ENCODE measurements at regions not wholly inside any gene's neighbourhood (a gene's known extent, or its start where the extent isn't known, plus 50 kb on each side); places are given as distances from the start of the nearest gene placed in this dataset.
"Not testable (repeated sequence)": the region's sequence is repeated elsewhere in the genome, so short reads cannot be mapped to it uniquely, and the experiment has no call there.

- not testable (repeated sequence) for H3K27ac ChIP-seq (ENCODE audit: low read depth, low read length, severe bottlenecking); H3K4me1 ChIP-seq (ENCODE audit: control insufficient read depth, insufficient read depth, low read length, poor library complexity, severe bottlenecking); H3K4me3 ChIP-seq (ENCODE audit: extremely low read depth, insufficient read depth, low read length, poor library complexity, severe bottlenecking); H3K36me3 ChIP-seq (ENCODE audit: control insufficient read depth, insufficient read depth, low read length); H3K9me3 ChIP-seq (ENCODE audit: control insufficient read depth, low read length)
- 80 to 87% methylated on average over 8 to 9 of the region's 19 CpGs for WGBS, 2 experiments (ENCODE audit: insufficient coverage in 2 of 2)
These were observed 150.1 kb downstream of the ASMT start for GRCh38 chrX:1764883-1765364.

- Histone ChIP-seq H3K27ac (ENCODE audit: low read depth, low read length, severe bottlenecking) (no peak overlapping the region), H3K36me3 (ENCODE audit: control insufficient read depth, insufficient read depth, low read length) (no peaks in the 10 kb centered on the region), H3K4me1 (ENCODE audit: control insufficient read depth, insufficient read depth, low read length, poor library complexity, severe bottlenecking) (no peaks in the 10 kb centered on the region), H3K4me3 (ENCODE audit: extremely low read depth, insufficient read depth, low read length, poor library complexity, severe bottlenecking) (no peak overlapping the region), H3K9me3 (ENCODE audit: control insufficient read depth, low read length) (no peaks in the 10 kb centered on the region)
- WGBS, 2 experiments (ENCODE audit: insufficient coverage in 2 of 2): 83 to 87% methylated on average over 3 to 4 of the region's 10 CpGs
These were observed 152.2 kb downstream of the ASMT start for GRCh38 chrX:1767026-1767425.

GRCh38 chrX:1778817-1779216 is 164.0 kb downstream of the ASMT start:
- Histone ChIP-seq H3K27ac (ENCODE audit: low read depth, low read length, severe bottlenecking) (no peak overlapping the region), H3K36me3 (ENCODE audit: control insufficient read depth, insufficient read depth, low read length) (no peaks in the 10 kb centered on the region), H3K4me3 (ENCODE audit: extremely low read depth, insufficient read depth, low read length, poor library complexity, severe bottlenecking) (no peak overlapping the region), H3K4me1 (ENCODE audit: control insufficient read depth, insufficient read depth, low read length, poor library complexity, severe bottlenecking) (peaks cover 7% of the 10 kb centered on the region), H3K9me3 (ENCODE audit: control insufficient read depth, low read length) (no peaks in the 10 kb centered on the region)
- WGBS, 2 experiments (ENCODE audit: insufficient coverage in 2 of 2): 82 to 88% methylated on average over 3 of the region's 4 CpGs

DNA sequence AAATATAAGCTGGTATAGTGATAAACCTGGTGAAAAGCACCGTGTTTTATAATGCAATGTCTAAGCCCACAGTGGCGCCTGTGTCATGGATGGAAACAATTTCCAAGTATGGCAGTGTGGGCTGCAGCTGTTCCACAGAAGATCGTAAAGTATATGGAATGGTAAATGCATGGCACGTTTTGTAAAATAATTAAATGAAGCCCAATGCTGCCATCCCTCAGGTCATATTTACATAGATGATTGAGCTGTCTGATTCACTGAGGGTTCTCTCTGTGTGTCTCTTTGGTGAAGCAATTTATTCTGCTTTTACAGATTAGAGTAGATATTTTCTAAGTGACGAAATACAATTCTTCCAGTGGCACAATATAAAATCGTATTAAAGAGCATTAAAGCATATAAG is 164.8 kb downstream of the ASMT start:
- no peaks in the 10 kb centered on the region for H3K36me3 ChIP-seq (ENCODE audit: control insufficient read depth, insufficient read depth, low read length)
- H3K27ac ChIP-seq (ENCODE audit: low read depth, low read length, severe bottlenecking): no peak overlapping the region
- no peak overlapping the region for H3K4me3 ChIP-seq (ENCODE audit: extremely low read depth, insufficient read depth, low read length, poor library complexity, severe bottlenecking)
- no peaks in the 10 kb centered on the region for H3K9me3 ChIP-seq (ENCODE audit: control insufficient read depth, low read length)
- WGBS, 2 experiments (ENCODE audit: insufficient coverage in 2 of 2): 85 to 87% methylated on average over 2 to 5 of the region's 6 CpGs
- H3K4me1 ChIP-seq (ENCODE audit: control insufficient read depth, insufficient read depth, low read length, poor library complexity, severe bottlenecking): peaks cover 7% of the 10 kb centered on the region

GRCh38 chrX:1781766-1782165 is 166.9 kb downstream of the ASMT start:
- Histone ChIP-seq H3K27ac (ENCODE audit: low read depth, low read length, severe bottlenecking) (no peak overlapping the region), H3K9me3 (ENCODE audit: control insufficient read depth, low read length) (peaks cover 5% of the 10 kb centered on the region), H3K4me1 (ENCODE audit: control insufficient read depth, insufficient read depth, low read length, poor library complexity, severe bottlenecking) (peaks cover 7% of the 10 kb centered on the region), H3K4me3 (ENCODE audit: extremely low read depth, insufficient read depth, low read length, poor library complexity, severe bottlenecking) (no peak overlapping the region), H3K36me3 (ENCODE audit: control insufficient read depth, insufficient read depth, low read length) (no peaks in the 10 kb centered on the region)
- 91 to 92% methylated on average over 11 of the region's 11 CpGs for WGBS, 2 experiments (ENCODE audit: insufficient coverage in 2 of 2)

- no peaks in the 10 kb centered on the region for H3K36me3 ChIP-seq (ENCODE audit: control insufficient read depth, insufficient read depth, low read length)
- H3K4me1 ChIP-seq (ENCODE audit: control insufficient read depth, insufficient read depth, low read length, poor library complexity, severe bottlenecking): no peaks in the 10 kb centered on the region
- no peak overlapping the region for H3K4me3 ChIP-seq (ENCODE audit: extremely low read depth, insufficient read depth, low read length, poor library complexity, severe bottlenecking)
- peaks cover 9% of the 10 kb centered on the region for H3K9me3 ChIP-seq (ENCODE audit: control insufficient read depth, low read length)
- H3K27ac ChIP-seq (ENCODE audit: low read depth, low read length, severe bottlenecking): no peak overlapping the region
- 88 to 91% methylated on average over 2 to 3 of the region's 3 CpGs for WGBS, 2 experiments (ENCODE audit: insufficient coverage in 2 of 2)
These were observed 169.9 kb downstream of the ASMT start for GRCh38 chrX:1784773-1785172.

GRCh38 chrX:1788300-1788911 is 173.5 kb downstream of the ASMT start:
- H3K4me1 ChIP-seq (ENCODE audit: control insufficient read depth, insufficient read depth, low read length, poor library complexity, severe bottlenecking): no peaks in the 10 kb centered on the region
- peaks cover 9% of the 10 kb centered on the region for H3K9me3 ChIP-seq (ENCODE audit: control insufficient read depth, low read length)
- no peak overlapping the region for H3K27ac ChIP-seq (ENCODE audit: low read depth, low read length, severe bottlenecking)
- 89 to 98% methylated on average over 4 to 5 of the region's 5 CpGs for WGBS, 2 experiments (ENCODE audit: insufficient coverage in 2 of 2)
- H3K36me3 ChIP-seq (ENCODE audit: control insufficient read depth, insufficient read depth, low read length): no peaks in the 10 kb centered on the region
- H3K4me3 ChIP-seq (ENCODE audit: extremely low read depth, insufficient read depth, low read length, poor library complexity, severe bottlenecking): no peak overlapping the region

DNA sequence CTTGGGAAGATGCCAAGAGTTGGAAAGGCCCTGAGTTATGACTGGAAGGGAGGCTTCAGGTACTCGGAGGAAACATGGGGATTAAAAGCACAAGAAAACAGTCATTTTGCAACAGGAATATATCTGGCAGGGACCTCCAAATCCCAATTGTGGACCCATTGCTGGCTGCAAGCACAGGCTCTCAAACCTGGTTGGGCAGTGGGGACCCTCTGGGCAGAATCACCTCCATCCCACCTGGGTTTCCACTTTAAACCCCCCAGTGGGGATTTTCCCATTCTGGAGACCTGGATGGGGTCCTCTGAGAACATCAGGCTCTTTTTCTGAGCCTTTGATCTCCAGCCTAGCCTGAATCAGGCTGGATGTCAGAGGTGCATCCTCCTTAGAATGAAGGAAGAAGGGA is 177.8 kb downstream of the ASMT start:
- 92 to 100% methylated on average over 1 of the region's 1 CpG for WGBS, 2 experiments (ENCODE audit: insufficient coverage in 2 of 2)
- Histone ChIP-seq H3K27ac (ENCODE audit: low read depth, low read length, severe bottlenecking) (no peak overlapping the region), H3K4me1 (ENCODE audit: control insufficient read depth, insufficient read depth, low read length, poor library complexity, severe bottlenecking) (no peaks in the 10 kb centered on the region), H3K9me3 (ENCODE audit: control insufficient read depth, low read length) (no peaks in the 10 kb centered on the region), H3K36me3 (ENCODE audit: control insufficient read depth, insufficient read depth, low read length) (no peaks in the 10 kb centered on the region), H3K4me3 (ENCODE audit: extremely low read depth, insufficient read depth, low read length, poor library complexity, severe bottlenecking) (no peak overlapping the region)

GRCh38 chrX:1794586-1794985 is 179.7 kb downstream of the ASMT start:
- WGBS, 2 experiments (ENCODE audit: insufficient coverage in 2 of 2): 78 to 87% methylated on average over 7 to 8 of the region's 9 CpGs
- no peaks in the 10 kb centered on the region for H3K36me3 ChIP-seq (ENCODE audit: control insufficient read depth, insufficient read depth, low read length)
- H3K4me1 ChIP-seq (ENCODE audit: control insufficient read depth, insufficient read depth, low read length, poor library complexity, severe bottlenecking): no peaks in the 10 kb centered on the region
- H3K9me3 ChIP-seq (ENCODE audit: control insufficient read depth, low read length): no peaks in the 10 kb centered on the region
- H3K4me3 ChIP-seq (ENCODE audit: extremely low read depth, insufficient read depth, low read length, poor library complexity, severe bottlenecking): no peak overlapping the region
- no peak overlapping the region for H3K27ac ChIP-seq (ENCODE audit: low read depth, low read length, severe bottlenecking)

- Histone ChIP-seq H3K36me3 (ENCODE audit: control insufficient read depth, insufficient read depth, low read length) (no peaks in the 10 kb centered on the region), H3K9me3 (ENCODE audit: control insufficient read depth, low read length) (no peaks in the 10 kb centered on the region), H3K27ac (ENCODE audit: low read depth, low read length, severe bottlenecking) (no peak overlapping the region), H3K4me1 (ENCODE audit: control insufficient read depth, insufficient read depth, low read length, poor library complexity, severe bottlenecking) (peaks cover 5% of the 10 kb centered on the region), H3K4me3 (ENCODE audit: extremely low read depth, insufficient read depth, low read length, poor library complexity, severe bottlenecking) (no peak overlapping the region)
- 86 to 89% methylated on average over 6 of the region's 6 CpGs for WGBS, 2 experiments (ENCODE audit: insufficient coverage in 2 of 2)
These were observed 188.1 kb downstream of the ASMT start for GRCh38 chrX:1802912-1803311.

GRCh38 chrX:1803741-1804140 is 188.9 kb downstream of the ASMT start:
- 97 to 100% methylated on average over 3 of the region's 3 CpGs for WGBS, 2 experiments (ENCODE audit: insufficient coverage in 2 of 2)

More at GRCh38 chrX:1803741-1804140, 188.9 kb downstream of the ASMT start:
- no peaks in the 10 kb centered on the region for H3K9me3 ChIP-seq (ENCODE audit: control insufficient read depth, low read length)
- H3K4me3 ChIP-seq (ENCODE audit: extremely low read depth, insufficient read depth, low read length, poor library complexity, severe bottlenecking): no peak overlapping the region
- H3K27ac ChIP-seq (ENCODE audit: low read depth, low read length, severe bottlenecking): no peak overlapping the region
- peaks cover 5% of the 10 kb centered on the region for H3K4me1 ChIP-seq (ENCODE audit: control insufficient read depth, insufficient read depth, low read length, poor library complexity, severe bottlenecking)
- no peaks in the 10 kb centered on the region for H3K36me3 ChIP-seq (ENCODE audit: control insufficient read depth, insufficient read depth, low read length)
